GM12874 (cell line): ENCODE measurements at regions not wholly inside any gene's neighbourhood (a gene's known extent, or its start where the extent isn't known, plus 50 kb on each side); places are given as distances from the start of the nearest gene placed in this dataset.

Experiments used
- CTCF ChIP-seq: IDR thresholded peaks from 2 replicates; pipeline ENCODE4 v1.5.1; 2011; ENCODE audit warnings: low read depth, mild to moderate bottlenecking, control low read depth, low read length, moderate library complexity; ENCODE audit not compliant: insufficient read depth

- TF ChIP-seq CTCF = no peak
These were observed 125.9 kb downstream of the RIPK4 start for GRCh38 chr21:41640748-41641509.

GRCh38 chr21:41639766-41640165 is 127.1 kb downstream of the RIPK4 start:
- TF ChIP-seq CTCF = no peak

- TF ChIP-seq CTCF = no peak
These were observed 127.5 kb downstream of the RIPK4 start for GRCh38 chr21:41639336-41639735.

GRCh38 chr21:41638201-41638790 is 128.6 kb downstream of the RIPK4 start:
- TF ChIP-seq CTCF = no peak

GRCh38 chr21:41636636-41637630 is 129.0 kb upstream of the TMPRSS2 start:
- no peak for TF ChIP-seq CTCF

GRCh38 chr21:41635874-41636273 is 127.9 kb upstream of the TMPRSS2 start:
- TF ChIP-seq CTCF = no peak

GRCh38 chr21:41634858-41635257 is 126.9 kb upstream of the TMPRSS2 start:
- TF ChIP-seq CTCF = no peak
